Ishikawa (cell line): ENCODE measurements at regions not wholly inside any gene's neighbourhood (a gene's known extent, or its start where the extent isn't known, plus 50 kb on each side); places are given as distances from the start of the nearest gene placed in this dataset.

Source experiments
- CEBPB ChIP-seq: IDR thresholded peaks from 2 replicates; pipeline ENCODE4 v1.6.1; 2012
- CREB1 ChIP-seq: IDR thresholded peaks from 2 replicates; pipeline ENCODE4 v1.6.1; 2012; ENCODE audit warnings: low read depth
- EGR1 ChIP-seq: IDR thresholded peaks from 2 replicates; pipeline ENCODE4 v1.6.1; 2012
- EP300 ChIP-seq: IDR thresholded peaks from 2 replicates; pipeline ENCODE4 v1.6.1; 2012; ENCODE audit warnings: borderline replicate concordance
- FOXM1 ChIP-seq: IDR thresholded peaks from 2 replicates; pipeline ENCODE4 v1.6.1; 2012; ENCODE audit warnings: low read depth, borderline replicate concordance
- MAX ChIP-seq: IDR thresholded peaks from 2 replicates; pipeline ENCODE4 v1.6.1; 2012
- NFIC ChIP-seq: IDR thresholded peaks from 2 replicates; pipeline ENCODE4 v1.6.1; 2012
- RAD21 ChIP-seq: IDR thresholded peaks from 2 replicates; pipeline ENCODE4 v1.6.1; 2012; ENCODE audit warnings: low read depth
- TAF1 ChIP-seq: IDR thresholded peaks from 2 replicates; pipeline ENCODE4 v1.6.1; 2012; ENCODE audit warnings: low read depth, mild to moderate bottlenecking
- TCF12 ChIP-seq: IDR thresholded peaks from 2 replicates; pipeline ENCODE4 v1.6.1; 2012; ENCODE audit warnings: low read depth
- TEAD4 ChIP-seq: IDR thresholded peaks from 2 replicates; pipeline ENCODE4 v1.6.1; 2012
- USF1 ChIP-seq: IDR thresholded peaks from 2 replicates; pipeline ENCODE4 v1.6.1; 2012
- YY1 ChIP-seq: IDR thresholded peaks from 2 replicates; pipeline ENCODE4 v1.6.1; 2012; ENCODE audit warnings: low read depth
- ZBTB7A ChIP-seq: IDR thresholded peaks from 2 replicates; pipeline ENCODE4 v1.6.1; 2012; ENCODE audit warnings: low read depth
- TF ChIP-seq, protein P1 (sequence below): IDR thresholded peaks from 2 replicates; pipeline ENCODE4 v1.6.1; 2012; ENCODE audit warnings: low read depth, mild to moderate bottlenecking

- TF ChIP-seq MAX (no peak), NFIC (no peak), EP300 (no peak), TEAD4 (no peak), FOXM1 (no peak), YY1 (no peak), RAD21 (no peak), USF1 (no peak), ZBTB7A (no peak), CREB1 (no peak), CEBPB (no peak), TAF1 (no peak), TCF12 (no peak), EGR1 (no peak)
- TF ChIP-seq, protein P1, sequence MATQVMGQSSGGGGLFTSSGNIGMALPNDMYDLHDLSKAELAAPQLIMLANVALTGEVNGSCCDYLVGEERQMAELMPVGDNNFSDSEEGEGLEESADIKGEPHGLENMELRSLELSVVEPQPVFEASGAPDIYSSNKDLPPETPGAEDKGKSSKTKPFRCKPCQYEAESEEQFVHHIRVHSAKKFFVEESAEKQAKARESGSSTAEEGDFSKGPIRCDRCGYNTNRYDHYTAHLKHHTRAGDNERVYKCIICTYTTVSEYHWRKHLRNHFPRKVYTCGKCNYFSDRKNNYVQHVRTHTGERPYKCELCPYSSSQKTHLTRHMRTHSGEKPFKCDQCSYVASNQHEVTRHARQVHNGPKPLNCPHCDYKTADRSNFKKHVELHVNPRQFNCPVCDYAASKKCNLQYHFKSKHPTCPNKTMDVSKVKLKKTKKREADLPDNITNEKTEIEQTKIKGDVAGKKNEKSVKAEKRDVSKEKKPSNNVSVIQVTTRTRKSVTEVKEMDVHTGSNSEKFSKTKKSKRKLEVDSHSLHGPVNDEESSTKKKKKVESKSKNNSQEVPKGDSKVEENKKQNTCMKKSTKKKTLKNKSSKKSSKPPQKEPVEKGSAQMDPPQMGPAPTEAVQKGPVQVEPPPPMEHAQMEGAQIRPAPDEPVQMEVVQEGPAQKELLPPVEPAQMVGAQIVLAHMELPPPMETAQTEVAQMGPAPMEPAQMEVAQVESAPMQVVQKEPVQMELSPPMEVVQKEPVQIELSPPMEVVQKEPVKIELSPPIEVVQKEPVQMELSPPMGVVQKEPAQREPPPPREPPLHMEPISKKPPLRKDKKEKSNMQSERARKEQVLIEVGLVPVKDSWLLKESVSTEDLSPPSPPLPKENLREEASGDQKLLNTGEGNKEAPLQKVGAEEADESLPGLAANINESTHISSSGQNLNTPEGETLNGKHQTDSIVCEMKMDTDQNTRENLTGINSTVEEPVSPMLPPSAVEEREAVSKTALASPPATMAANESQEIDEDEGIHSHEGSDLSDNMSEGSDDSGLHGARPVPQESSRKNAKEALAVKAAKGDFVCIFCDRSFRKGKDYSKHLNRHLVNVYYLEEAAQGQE, result no peak
Observed at GRCh38 chr1:90317628-90318027, 322.7 kb downstream of the ZNF326 start.

- TF ChIP-seq USF1 (no peak), RAD21 (no peak), CEBPB (no peak), NFIC (no peak), CREB1 (no peak), ZBTB7A (no peak), TEAD4 (no peak), TAF1 (no peak), TCF12 (no peak), FOXM1 (no peak), YY1 (no peak), EP300 (no peak)
- TF ChIP-seq, protein P1, result no peak
Observed at GRCh38 chr1:90314533-90314932, 319.6 kb downstream of the ZNF326 start.

- no peak for TF ChIP-seq NFIC
- no peak for TF ChIP-seq EP300
- no peak for TF ChIP-seq MAX
- no peak for TF ChIP-seq ZBTB7A
- no peak for TF ChIP-seq CREB1
- TF ChIP-seq TAF1, result no peak
- no peak for TF ChIP-seq USF1
- TF ChIP-seq, protein P1, result no peak
- TF ChIP-seq YY1, result no peak
- TF ChIP-seq CEBPB, result no peak
- TF ChIP-seq EGR1, result no peak
- TF ChIP-seq TEAD4, result no peak
- TF ChIP-seq RAD21, result no peak
Observed at GRCh38 chr1:90313778-90314177, 318.9 kb downstream of the ZNF326 start.

GRCh38 chr1:90309806-90310205 lies 314.9 kb downstream of the ZNF326 start:
- no peak for TF ChIP-seq TAF1
- no peak for TF ChIP-seq MAX
- TF ChIP-seq TEAD4, result no peak
- no peak for TF ChIP-seq YY1
- TF ChIP-seq, protein P1, result no peak
- TF ChIP-seq USF1, result no peak
- no peak for TF ChIP-seq FOXM1
- no peak for TF ChIP-seq TCF12
- no peak for TF ChIP-seq EP300
- no peak for TF ChIP-seq ZBTB7A
- TF ChIP-seq CEBPB, result no peak
- TF ChIP-seq RAD21, result no peak
- TF ChIP-seq NFIC, result no peak
- TF ChIP-seq CREB1, result no peak
- TF ChIP-seq EGR1, result no peak
